DMS 273 (cell line): ENCODE measurements at regions not wholly inside any gene's neighbourhood (a gene's known extent, or its start where the extent isn't known, plus 50 kb on each side); places are given as distances from the start of the nearest gene placed in this dataset.
A peak's percentile ranks its signal among the peaks of the same experiment; 100 is the strongest.

Experiments used
- DNase-seq: peaks from one replicate; lab custom pipeline; 2025; ENCODE audit not compliant: unreplicated experiment; lab: John Stamatoyannopoulos, UW

DNA sequence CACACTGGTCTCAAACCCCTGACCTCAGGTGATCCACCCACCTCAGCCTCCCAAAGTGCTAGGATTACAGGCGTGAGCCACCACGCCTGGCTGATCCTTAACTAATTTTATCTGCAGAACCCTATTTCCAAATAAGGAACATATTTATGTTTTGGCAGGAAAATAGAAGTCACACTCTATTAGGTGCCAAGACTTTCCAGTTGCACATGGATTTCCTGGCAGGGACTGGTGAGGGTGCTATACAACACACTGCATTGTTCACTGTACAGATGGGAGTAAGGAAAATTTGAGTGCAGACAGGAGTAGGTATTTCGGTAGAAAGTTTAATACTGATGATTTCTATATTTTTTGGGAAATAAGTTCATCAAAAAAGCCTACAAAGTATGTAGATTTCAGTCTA lies 605.3 kb upstream of the B3GALT2 start:
- no peak for DNase-seq

DNA sequence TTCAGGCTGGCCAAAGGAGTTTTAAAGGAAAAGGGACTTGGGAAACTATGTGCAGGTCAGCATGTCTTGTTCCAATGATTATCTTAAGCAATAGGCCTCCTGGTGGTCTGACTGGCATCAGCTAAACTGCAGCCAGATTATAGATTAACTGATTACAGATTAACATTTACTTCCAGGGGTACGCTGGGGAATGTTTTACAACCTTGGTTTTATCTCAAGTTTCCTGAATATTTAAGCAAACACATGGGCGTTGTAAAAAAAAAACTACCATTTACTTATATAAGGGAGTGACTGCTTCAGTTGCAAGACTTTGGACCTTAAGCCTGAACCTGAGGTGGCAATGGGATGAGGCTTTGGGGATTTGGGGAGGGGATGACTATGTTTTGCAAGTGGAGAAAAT lies 600.6 kb upstream of the B3GALT2 start:
- DNase-seq: no peak

DNA sequence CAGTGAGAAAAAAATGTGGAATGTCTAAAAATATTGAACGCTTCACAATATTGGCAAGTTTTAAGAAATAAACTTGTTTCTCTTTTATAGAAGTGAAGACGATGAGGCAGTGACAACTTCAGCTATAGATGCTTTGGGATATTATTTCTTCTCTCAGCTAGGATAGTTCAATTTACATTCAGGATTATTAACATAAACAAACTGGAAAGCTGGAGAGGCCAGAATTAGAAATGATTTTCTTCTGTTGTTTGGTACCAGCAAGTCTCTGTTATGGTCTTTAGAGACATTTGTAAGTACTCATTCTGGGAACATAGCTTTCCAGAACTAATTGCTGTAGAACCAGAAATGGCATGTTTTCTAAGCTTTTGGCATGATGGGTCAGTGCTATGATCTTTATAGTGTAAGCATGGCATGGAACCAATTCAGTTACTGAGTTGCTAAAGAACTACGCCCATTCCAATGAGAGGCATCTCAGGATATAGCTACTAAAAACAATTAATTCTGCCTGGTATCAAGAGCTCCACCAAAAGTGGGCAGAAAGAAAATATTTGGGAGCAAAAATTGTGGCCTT lies 599.5 kb upstream of the B3GALT2 start:
- no peak for DNase-seq

DNA sequence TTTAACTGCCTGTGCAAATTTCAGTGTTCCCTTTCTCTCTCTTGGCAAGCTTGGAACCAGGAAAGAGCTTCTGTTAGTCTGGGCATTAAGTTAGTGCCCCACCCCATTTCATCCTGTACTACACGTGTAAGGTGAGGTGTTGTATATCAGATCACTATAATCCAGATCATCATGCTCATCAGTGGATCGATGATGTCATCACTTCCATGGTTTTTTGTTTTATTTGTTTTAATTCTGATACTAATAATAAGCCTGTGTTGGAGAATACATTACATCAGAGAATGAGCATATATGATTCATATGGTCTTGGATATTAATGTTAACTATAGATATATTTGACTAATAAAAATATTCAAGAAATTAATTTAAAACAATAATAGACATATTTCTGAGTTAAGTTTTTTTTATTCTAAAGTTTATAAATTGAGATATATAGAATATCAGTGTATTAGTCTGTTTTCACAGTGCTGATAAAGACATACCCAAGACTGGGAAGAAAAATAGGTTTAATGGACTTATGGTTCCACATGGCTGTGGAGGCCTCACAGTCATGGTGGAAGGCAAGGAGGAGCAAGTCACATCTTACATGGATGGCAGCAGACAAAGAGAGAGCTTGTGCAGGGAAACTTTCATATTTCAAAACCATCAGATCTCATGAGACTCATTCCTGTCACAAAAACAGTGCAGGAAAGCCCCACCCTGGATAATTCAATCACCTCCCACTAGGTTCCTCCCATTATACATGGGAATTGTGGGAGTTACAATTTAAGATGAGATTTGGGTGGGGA lies 588.3 kb upstream of the B3GALT2 start:
- DNase-seq: no peak

DNA sequence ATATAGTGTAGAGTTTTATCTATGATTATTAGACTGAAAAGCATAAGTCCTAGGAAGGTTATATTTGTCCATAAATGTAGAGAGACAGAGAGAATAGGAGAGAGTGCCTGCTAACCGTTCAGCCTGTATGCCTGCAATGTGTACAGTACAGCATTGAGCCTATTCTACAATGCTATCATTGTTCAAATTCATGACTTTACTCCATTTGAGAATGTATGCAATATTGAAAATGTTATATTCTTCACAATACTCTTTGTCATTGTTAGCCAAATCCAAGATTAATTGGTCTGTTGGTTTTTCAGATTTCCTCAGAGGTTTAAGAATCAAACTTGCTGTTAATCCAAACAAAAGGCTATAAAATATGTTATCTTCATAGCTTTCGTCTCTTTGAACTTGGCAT lies 585.2 kb upstream of the B3GALT2 start:
- no peak for DNase-seq

DNA sequence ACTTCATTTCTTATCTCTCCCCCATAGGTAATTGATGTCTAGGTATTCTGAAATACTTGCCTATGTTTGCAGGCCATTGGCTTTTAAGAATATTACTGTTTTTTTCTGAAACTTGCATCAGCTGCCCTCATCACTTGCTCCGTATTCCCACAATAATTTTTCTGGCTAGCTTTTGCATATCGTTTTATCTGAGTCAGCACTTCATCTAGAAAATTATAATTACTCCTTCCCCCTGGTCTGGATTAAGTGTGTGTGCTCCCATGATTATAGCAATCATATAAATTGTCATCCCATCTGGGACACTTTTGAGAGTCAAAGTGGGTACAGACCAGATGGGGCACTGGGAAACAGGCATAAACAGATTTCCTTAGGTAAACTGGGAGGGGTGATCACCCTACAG lies 583.2 kb upstream of the B3GALT2 start:
- DNase-seq: peak; percentile 45

DNA sequence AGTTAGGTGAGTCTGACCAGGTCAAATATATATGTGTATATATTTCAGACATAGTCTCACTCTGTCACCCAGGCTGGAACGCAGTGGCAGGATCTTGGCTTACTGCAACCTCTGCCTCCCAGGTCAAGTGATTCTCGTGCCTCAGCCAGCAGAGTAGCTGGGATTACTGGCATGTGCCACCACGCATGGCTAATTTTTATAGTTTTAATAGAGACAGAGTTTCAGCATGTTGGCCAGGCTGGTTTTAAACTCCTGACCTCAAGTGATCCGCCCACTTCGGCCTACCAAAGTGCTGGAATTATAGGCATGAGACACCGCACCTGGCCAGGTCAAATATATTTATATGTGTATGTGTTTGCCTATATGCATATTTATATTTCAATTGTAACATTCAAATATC lies 581.5 kb upstream of the B3GALT2 start:
- no peak for DNase-seq

DNA sequence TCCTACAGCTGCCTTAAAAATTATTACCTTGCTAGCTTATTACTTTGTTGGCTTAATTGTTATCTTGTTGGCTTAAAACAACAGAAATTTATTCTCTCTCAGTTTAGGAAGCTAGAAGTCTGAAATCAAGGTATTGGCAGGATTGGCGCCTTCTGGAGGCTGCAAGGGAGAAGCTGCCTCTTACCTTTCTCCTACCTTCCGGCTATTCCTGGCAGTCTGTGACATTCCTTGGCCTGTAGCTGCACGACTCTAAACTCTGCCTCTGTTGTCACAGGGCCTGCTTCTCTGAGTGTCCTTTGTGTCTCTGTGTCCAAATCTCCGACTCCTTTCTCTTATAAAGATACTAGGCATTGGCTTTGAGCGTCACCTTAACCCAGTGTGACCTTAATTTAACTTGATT lies 579.9 kb upstream of the B3GALT2 start:
- DNase-seq: no peak

DNA sequence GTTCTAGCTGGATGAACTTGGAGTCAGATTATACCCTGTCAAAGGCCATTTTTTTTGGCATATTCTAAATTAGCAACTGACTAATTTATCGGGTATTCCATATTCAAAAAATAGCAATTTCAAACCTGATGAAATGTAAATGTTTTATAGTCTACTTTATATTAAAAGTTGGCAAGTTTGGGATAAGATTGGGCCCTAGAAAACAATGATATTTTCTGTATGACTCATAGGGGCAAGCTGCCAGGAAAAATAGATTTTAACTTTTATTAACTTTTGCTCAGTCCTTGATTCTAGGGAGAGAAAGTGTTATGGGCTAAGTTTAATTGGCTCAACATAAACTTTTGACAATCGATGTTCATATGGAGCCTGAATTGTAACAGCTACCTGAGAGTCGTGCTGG lies 576.9 kb upstream of the B3GALT2 start:
- DNase-seq: no peak

DNA sequence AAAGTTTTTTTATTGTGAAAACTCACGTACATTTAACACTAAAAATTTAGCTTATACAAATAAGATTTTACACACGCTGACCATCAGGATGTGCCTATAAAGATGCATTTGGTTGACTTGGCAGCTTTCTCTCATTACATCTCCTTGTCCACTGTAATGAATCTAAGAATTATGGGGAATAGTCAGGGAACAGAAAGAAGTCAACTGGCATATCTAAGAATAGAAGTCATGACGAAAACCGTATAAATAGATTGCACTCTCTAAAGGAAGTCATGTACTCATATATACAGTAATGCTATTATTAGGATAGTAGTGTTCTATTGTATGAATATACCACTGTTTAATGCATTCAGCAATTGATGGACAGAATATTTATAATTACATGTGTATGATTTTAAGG lies 575.8 kb upstream of the B3GALT2 start:
- DNase-seq: no peak

DNA sequence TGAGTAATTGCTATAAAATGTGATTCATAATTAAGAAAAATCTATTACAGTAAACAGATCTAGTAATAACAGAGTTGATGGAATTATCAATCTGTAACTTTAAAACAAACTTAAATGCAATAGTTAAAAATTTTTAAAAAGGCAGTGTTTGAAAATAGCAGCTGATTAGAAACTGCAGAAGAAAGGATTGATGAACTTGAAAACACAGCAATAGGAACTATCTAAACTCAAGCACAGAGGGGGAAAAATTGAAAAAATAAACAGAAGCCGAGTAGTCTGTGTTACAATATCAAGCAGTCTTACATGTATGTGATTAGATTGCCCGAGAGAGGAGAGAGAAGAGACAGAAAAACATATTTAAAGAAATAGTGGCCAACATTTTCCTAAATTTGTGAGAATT lies 569.0 kb upstream of the B3GALT2 start:
- DNase-seq: no peak

DNA sequence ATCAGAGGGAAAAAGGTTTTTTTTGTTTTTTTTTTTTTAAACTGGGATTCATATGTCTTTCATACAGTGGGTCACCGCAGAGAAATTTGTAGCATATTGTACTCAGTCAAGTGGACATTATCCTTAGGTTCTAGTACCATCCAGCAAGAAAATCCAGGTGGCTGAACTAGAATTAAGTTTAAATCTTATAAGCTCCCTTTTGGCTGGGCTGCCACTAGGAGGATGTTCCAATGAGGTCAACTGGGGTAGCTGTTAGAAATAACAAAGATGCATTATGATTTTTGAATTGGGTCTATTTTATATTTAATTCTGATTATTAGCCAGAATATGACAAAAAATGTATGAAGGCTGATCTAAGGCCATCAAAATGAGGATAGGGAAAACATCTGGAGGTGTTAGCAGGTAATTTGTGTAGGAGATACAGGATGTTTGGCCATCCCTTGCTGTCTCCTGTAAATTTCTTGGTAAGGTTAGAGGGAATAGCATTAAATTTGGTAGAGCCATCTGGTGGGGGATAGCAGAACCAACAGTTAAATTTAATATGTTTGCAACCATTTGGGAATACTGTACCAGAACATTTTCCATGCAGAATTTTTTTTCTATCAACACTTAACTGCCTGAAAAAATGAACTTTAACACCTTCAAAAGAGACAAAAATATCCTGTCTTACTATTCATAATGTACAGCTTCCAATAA lies 568.5 kb upstream of the B3GALT2 start:
- DNase-seq: peak; percentile 37

DNA sequence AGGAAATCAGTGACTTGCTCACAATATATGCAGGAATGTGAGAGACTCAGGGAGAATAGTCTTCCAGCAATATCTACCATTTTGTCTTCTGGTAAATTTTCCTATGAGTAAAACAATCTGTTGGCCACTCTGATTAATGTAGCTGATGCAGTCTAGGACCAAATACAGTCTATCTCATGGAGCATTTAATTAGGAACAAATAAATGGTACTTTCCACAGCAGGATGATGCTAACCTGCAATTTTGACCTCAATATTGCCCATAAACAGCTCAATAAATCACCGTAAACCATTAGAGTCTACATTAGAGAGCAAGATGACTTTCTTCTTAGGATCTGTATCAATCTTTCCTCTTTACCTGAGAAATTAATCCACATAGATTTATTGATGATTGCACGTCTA lies 567.7 kb upstream of the B3GALT2 start:
- no peak for DNase-seq

DNA sequence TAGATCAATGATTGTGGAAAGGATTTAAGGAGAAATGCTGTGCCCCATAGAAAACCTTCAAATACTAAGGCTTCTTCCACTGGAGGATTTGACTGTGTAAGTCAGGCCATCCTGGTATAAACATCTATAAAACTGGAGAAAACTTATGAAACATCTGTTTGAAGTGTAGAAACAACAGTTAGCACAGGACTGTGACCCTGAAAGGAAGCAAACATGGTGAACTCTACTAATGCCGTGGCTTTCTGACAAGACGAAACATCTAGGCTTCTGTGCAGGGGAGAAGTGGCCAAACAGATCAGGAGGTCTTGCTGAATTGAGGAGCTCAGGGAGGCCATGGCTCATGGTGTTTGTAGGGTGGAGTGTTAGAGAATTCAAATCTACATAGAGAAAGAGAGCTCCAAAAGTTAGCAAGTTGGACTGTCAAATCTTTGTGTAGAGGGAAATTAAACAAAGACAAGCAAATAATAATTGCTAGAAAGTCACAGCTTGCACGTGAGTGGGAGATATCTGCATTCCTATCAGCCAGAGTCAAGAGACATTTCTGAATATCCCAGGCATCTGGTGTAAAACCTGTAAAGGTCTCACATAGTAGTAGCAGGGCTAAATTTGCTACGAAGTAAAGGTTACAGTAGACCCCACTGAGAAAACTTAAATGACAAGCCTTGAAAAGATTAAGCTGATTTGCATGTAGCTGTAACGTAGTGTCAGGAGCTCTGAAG lies 566.8 kb upstream of the B3GALT2 start:
- DNase-seq: no peak

DNA sequence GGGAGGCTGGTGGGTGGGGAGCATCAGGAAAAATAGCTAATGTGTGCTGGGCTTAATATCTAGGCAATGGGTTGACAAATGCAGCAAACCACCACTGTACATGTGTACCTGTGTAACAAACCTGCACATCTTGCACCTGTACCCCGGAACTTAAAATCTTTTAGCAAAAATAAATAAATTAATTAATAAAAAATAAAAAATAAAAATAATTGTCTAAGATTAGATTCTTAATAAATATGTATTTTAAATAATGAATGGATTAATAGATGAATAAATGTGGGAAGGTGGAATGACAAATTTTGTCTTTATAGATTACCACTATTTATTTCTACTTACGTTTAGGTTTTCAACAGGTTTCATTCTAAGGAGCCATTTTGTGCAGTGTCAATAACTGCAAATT lies 563.5 kb upstream of the B3GALT2 start:
- no peak for DNase-seq

DNA sequence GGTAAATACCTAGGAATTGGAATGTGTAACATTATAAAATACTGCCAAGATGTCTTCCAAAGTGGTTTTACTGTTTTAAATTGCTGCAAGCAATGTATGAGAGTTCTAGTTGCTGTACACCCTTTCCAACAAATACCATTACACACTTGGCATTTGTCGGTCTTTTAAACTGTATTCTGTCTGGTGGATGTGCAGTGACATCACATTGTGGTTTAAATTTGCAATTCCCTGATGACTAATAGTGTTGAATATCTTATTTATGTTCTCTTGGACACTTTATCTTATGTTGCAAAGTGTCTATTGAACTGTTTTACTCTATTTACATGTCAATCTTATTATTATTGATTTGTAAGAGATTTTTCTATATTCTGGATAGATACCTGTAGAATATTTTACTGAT lies 561.2 kb upstream of the B3GALT2 start:
- no peak for DNase-seq

DNA sequence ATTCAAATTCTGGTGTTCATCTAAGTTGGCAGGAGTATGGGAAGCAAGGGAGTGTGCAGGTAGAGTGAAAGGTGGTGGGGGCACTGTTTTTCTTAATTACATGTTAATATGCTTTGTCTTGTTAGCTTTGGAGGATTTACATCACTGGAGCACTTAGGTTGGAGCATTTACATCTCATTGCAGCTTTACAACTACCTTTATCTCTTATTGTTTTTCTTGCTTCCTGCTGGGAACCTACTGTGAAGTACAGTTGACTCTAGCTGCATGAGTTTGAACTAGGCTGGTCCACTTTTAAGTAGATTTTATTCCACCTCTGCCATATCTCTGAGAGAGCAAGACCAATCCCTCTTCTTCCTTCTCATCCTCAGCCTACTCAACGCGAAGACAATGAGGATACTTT lies 554.8 kb upstream of the B3GALT2 start:
- no peak for DNase-seq

DNA sequence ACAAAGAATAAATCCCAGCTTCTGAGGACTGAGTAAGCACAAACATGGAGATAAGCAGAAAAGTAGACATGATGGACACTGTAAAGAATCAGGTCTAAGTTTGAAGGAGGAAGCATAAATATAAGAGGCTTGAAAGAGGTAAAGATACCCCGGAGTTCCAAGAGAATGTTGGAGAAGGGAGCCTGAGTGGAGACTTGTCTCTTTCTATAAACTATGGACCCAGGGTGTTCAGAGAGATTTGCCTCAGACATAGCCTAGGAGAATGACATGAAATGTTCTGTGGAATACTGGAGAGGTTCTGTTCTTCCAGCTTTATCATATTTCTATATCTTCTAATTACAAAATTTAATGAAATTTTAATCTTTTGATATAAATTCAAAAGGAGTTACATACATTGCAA lies 554.3 kb upstream of the B3GALT2 start:
- no peak for DNase-seq

DNA sequence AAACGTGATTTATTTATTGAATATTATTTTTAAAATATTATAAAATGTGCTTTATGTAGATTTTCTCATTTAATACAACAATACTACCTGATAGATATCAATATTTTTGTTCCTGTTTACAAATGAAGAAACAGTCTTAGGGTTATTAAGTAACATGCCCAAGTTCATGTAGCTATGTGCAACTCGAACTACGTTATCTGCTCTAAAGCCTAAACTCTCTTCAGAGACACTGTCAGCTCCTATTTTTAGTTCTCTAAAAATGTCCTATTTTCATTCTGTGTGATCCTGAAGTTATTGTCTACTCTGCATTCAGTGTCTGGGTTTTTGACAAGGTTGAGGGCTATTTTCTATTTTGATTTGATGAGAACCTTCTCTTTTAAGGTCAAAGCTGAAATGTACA lies 550.1 kb upstream of the B3GALT2 start:
- no peak for DNase-seq

DNA sequence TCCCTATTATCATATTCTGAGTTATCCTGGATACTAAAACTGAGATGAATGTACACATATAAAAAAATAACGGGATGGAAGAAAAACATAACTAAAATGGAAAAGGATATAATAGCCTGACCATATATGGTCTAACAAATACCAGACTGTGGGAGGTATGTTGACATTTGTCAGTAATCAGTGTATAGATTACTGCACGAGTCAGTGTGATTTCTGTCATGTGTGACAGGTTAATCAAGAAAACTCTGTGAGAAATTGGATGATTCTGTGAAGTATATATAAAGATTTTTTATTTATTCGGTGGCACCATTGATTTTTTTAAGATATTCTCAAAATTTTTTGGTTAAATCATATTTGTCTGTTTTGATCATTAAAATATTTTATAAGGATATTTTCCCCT lies 547.3 kb upstream of the B3GALT2 start:
- no peak for DNase-seq

DNA sequence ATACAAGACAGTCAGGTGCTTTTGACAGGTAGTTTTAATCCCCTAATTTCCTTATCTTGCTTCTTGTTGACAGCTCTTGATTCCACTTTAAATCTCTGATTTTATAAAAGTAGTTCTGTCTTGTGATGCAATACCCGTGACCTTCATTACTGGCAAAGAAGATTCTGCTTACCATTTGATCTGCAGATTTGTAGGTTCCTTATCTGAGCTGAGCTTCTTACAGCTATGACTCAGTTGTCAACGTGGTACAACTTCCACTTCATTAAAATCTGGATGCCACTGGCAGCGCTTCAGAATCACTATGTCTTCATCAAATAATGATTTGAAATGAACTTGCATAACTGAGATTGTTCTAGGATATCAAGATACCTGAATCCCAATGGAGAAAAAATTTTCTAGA lies 543.6 kb upstream of the B3GALT2 start:
- DNase-seq: no peak

DNA sequence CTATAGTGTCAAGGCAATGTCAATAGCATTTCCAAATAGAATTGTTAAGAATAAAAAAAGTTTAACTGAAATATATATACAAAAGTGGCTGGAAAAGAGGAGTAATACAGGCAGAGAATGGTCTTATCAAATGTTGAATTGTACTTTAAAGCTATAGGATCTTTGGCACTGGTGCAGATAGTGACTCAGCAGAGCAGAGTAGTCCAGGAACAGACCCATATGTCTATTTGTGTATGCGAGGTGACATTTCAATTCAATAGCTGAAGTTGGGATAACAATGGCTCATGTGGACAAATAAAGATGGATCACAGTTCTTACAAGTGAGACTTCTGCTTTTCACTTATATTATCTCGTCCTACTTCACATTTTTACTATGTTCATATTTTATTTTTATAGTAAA lies 543.0 kb upstream of the B3GALT2 start:
- peak; percentile 21 for DNase-seq
